IgD-negative memory B cell (primary cell): ENCODE measurements at regions not wholly inside any gene's neighbourhood (a gene's known extent, or its start where the extent isn't known, plus 50 kb on each side); places are given as distances from the start of the nearest gene placed in this dataset.

Experiments
- H3K27ac Mint-ChIP-seq, 3 donors: one replicate each; pipeline ENCODE4 v1.8.0; 2020 to 2022; ENCODE audit warnings: mild to moderate bottlenecking in 3 of 3, mixed read lengths in 3 of 3, moderate library complexity in 1 of 3
- H3K27me3 Mint-ChIP-seq: one replicate; pipeline ENCODE4 v1.8.0; 2021; ENCODE audit warnings: mixed read lengths
- H3K36me3 Mint-ChIP-seq: one replicate; pipeline ENCODE4 v1.8.0; 2020; ENCODE audit warnings: mild to moderate bottlenecking, mixed read lengths
- H3K4me1 Mint-ChIP-seq, 3 donors: one replicate each; pipeline ENCODE4 v1.8.0; 2020 to 2022; ENCODE audit warnings: mixed read lengths in 3 of 3, mild to moderate bottlenecking in 1 of 3
- H3K4me3 Mint-ChIP-seq, 4 donors: one replicate each; pipeline ENCODE4 v1.8.0; 2020 to 2022; ENCODE audit warnings: mild to moderate bottlenecking in 4 of 4, mixed read lengths in 4 of 4, moderate library complexity in 3 of 4
- H3K9me3 Mint-ChIP-seq, 3 donors: one replicate each; pipeline ENCODE4 v1.8.0; 2020 to 2021; ENCODE audit warnings: mixed read lengths in 3 of 3, mild to moderate bottlenecking in 1 of 3

DNA sequence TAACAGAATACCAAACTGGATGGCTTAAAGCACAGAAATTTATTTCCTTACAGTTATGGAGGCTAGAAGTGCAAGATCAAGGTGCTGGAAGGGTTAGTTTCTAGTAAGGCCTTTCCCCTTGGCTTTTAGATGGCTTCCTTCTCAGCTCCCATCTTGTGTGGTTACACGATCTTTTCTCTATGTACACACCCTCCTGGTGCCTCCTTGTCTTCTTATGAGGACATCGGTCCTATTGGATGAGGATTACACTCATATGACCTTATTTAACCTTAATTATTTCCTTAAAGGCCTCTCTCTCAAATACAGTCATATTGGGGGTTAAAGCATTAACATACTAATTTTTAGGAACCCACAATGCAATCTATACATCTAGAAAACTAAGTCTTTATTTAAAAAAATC, 787.9 kb upstream of the GALNTL6 start:
- H3K4me1 Mint-ChIP-seq, result no peaks in the 10 kb centered on the region
- H3K27ac Mint-ChIP-seq, result no peak overlapping the region
- no peaks in the 10 kb centered on the region for H3K27me3 Mint-ChIP-seq
- no peaks in the 10 kb centered on the region for H3K36me3 Mint-ChIP-seq
- H3K4me3 Mint-ChIP-seq, result no peak overlapping the region
- peaks cover 0 to 4% (median 0%) of the 10 kb centered on the region in 3 donors for H3K9me3 Mint-ChIP-seq

- Mint-ChIP-seq H3K36me3 (no peaks in the 10 kb centered on the region), H3K27ac (no peak overlapping the region), H3K4me3 (no peak overlapping the region), H3K9me3 (peaks cover 0 to 4% (median 0%) of the 10 kb centered on the region in 3 donors), H3K27me3 (no peaks in the 10 kb centered on the region), H3K4me1 (no peaks in the 10 kb centered on the region)
These were observed 788.4 kb upstream of the GALNTL6 start for GRCh38 chr4:171024720-171025303.

GRCh38 chr4:171022824-171023230, 790.4 kb upstream of the GALNTL6 start:
- H3K36me3 Mint-ChIP-seq, result no peaks in the 10 kb centered on the region
- H3K27ac Mint-ChIP-seq, result no peak overlapping the region
- no peaks in the 10 kb centered on the region for H3K4me1 Mint-ChIP-seq
- H3K9me3 Mint-ChIP-seq, result no peaks in the 10 kb centered on the region
- no peaks in the 10 kb centered on the region for H3K27me3 Mint-ChIP-seq
- no peak overlapping the region for H3K4me3 Mint-ChIP-seq

DNA sequence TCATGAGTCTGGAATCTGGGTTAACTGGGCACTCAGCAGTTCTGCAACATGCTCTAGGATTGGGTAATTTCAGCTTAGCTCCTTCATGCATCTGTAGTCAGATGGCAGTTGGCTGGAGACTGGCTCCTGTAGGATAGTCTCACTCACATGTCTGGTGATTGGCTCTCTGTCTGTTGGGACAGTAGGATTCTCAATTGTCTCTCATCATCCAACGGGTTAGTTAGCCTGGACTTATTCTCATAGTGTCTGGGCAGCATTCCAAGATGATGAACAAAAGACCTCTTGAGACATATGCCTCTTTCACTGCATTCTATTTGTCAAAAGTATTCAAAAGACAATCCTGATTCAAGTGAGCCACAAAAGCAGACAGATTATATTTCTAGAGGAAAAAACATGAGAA, 795.6 kb upstream of the GALNTL6 start:
- Mint-ChIP-seq H3K9me3 (no peaks in the 10 kb centered on the region), H3K27me3 (no peaks in the 10 kb centered on the region), H3K4me1 (no peaks in the 10 kb centered on the region)

DNA sequence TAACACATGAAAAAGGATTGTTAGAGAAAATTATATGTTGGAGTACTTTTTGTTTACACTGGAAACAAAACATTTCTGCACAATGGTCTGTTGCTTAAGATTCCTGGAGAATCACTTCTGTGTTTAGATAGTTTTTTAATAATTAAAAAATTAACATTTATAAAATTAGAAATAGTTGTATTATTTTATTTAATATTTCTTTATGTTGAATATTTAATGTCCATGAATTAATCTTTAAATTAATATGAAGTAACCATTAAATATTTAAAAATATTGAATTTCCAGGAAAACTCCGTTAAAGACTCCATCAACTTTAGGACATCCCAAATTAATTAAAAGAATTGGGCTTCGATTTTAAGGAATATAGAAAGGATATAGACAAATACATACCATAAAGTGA, 797.1 kb upstream of the GALNTL6 start:
- Mint-ChIP-seq H3K27me3 (no peaks in the 10 kb centered on the region), H3K27ac (no peak overlapping the region), H3K4me3 (no peak overlapping the region), H3K4me1 (no peaks in the 10 kb centered on the region), H3K9me3 (no peaks in the 10 kb centered on the region), H3K36me3 (no peaks in the 10 kb centered on the region)

More for the DNA sequence above, 795.6 kb upstream of the GALNTL6 start:
- Mint-ChIP-seq H3K27ac (no peak overlapping the region), H3K4me3 (no peak overlapping the region), H3K36me3 (no peaks in the 10 kb centered on the region)

- Mint-ChIP-seq H3K27me3 (no peaks in the 10 kb centered on the region), H3K27ac (no peak overlapping the region), H3K4me3 (no peak overlapping the region), H3K36me3 (no peaks in the 10 kb centered on the region), H3K4me1 (no peaks in the 10 kb centered on the region), H3K9me3 (no peaks in the 10 kb centered on the region)
These were observed 797.8 kb upstream of the GALNTL6 start for GRCh38 chr4:171015441-171015840.

GRCh38 chr4:171007618-171008390, 805.4 kb upstream of the GALNTL6 start:
- H3K27me3 Mint-ChIP-seq, result no peaks in the 10 kb centered on the region
- no peak overlapping the region for H3K27ac Mint-ChIP-seq
- H3K9me3 Mint-ChIP-seq, result peaks cover 0 to 4% (median 0%) of the 10 kb centered on the region in 3 donors
- H3K4me1 Mint-ChIP-seq, result no peaks in the 10 kb centered on the region
- H3K4me3 Mint-ChIP-seq, result no peak overlapping the region
- no peaks in the 10 kb centered on the region for H3K36me3 Mint-ChIP-seq

DNA sequence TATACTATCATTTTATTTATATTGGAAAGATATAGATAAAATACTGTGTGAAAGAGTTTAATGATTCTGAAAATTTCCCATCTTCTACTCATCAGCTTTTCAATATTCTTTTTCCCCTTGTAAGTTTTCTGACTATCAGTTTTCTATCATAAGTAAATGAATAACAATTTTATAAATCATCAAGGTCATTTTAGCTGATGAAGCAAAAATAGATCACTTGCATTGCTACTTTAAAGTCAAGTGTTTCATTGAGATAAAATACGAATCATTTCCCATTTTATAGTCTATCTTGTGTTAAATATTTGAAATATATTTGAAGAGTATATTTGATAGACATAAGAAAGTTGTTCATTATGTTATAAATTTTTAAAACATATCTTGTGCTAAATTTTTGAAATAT, 811.0 kb upstream of the GALNTL6 start:
- Mint-ChIP-seq H3K36me3 (no peaks in the 10 kb centered on the region), H3K27ac (no peak overlapping the region), H3K4me1 (no peaks in the 10 kb centered on the region), H3K9me3 (peaks cover 0 to 3% (median 2%) of the 10 kb centered on the region in 3 donors), H3K27me3 (no peaks in the 10 kb centered on the region), H3K4me3 (no peak overlapping the region)

DNA sequence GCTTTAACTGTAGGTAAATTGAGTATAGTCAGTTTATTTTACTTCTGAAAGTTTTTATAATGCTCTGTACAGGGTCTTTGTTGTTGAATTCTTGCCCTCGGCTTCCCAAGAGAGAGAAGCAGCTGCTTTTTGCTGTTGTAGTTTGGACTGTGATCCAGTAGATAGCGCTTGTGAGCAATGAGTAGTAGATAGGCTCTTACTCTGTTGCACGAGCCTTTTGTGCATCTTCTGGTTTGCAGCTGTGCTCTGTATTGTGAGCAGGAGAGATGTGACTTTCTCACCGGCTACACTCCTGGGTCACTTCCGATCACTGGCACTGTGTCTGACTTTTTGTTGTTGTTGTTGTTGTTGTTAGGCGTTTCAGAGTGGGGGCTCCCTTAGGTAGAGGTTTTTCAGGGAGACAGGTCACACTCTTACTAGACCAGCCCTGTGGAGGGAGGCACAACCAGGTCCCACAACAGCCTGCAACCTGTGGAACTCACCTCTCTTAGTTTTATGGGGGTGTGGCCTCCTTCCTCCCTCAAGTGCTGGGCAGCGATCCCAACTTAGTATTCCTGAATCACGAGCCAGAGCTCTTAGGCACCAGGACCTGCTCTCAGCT, 822.1 kb upstream of the GALNTL6 start:
- H3K36me3 Mint-ChIP-seq, result no peaks in the 10 kb centered on the region
- no peaks in the 10 kb centered on the region for H3K27me3 Mint-ChIP-seq
- H3K4me3 Mint-ChIP-seq, result no peak overlapping the region
- no peaks in the 10 kb centered on the region for H3K9me3 Mint-ChIP-seq
- H3K4me1 Mint-ChIP-seq, result no peaks in the 10 kb centered on the region
- no peak overlapping the region for H3K27ac Mint-ChIP-seq

GRCh38 chr4:170988446-170988845, 824.8 kb upstream of the GALNTL6 start:
- Mint-ChIP-seq H3K4me1 (no peaks in the 10 kb centered on the region), H3K27me3 (no peaks in the 10 kb centered on the region), H3K9me3 (no peaks in the 10 kb centered on the region), H3K4me3 (no peak overlapping the region), H3K36me3 (no peaks in the 10 kb centered on the region), H3K27ac (no peak overlapping the region)

DNA sequence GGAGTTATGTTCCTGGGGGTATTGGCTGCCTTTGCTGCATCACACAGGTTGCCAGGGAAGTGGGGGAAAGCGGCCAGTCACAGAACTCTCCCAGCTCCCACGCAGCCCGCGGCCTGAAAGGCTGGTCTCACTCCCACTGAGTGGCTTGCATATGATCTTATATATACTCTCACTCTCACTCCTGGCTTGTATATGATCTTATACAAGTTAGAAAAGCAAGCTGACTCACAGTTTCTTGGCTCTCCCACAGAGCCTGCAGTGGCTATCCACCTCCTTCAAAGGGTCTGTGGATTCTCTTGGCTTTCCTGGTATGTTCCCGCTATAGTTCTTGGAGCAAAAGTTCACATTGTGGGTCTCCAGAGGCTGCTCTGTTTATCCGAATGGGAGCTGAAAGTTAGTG, 833.5 kb upstream of the GALNTL6 start:
- Mint-ChIP-seq H3K4me3 (no peak overlapping the region), H3K36me3 (no peaks in the 10 kb centered on the region), H3K27ac (no peak overlapping the region), H3K9me3 (peaks cover 0 to 9% (median 5%) of the 10 kb centered on the region in 3 donors), H3K27me3 (no peaks in the 10 kb centered on the region), H3K4me1 (no peaks in the 10 kb centered on the region)

GRCh38 chr4:170978990-170979389, 834.2 kb upstream of the GALNTL6 start:
- Mint-ChIP-seq H3K27me3 (no peaks in the 10 kb centered on the region), H3K36me3 (no peaks in the 10 kb centered on the region), H3K27ac (no peak overlapping the region), H3K9me3 (peaks cover 0 to 9% (median 5%) of the 10 kb centered on the region in 3 donors), H3K4me3 (no peak overlapping the region), H3K4me1 (no peaks in the 10 kb centered on the region)

DNA sequence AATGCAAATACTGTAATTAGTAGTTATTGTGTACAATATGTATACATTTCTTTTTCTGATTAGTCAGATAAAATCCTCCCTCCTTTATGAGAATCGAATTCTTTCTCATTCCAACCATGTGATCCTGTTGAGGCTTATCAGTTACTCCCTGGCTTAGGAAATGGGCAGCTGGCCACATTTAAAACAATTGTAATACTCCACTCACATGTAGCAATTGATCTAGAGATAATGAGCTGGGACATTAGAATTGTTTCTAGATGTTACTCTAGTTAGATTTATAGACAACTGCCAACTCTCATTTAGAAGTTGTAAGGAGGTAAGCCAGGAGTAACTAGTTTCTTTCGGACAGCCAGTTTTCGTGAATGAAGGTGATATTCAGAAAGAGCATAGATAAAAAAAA, 859.3 kb upstream of the AADAT start:
- H3K36me3 Mint-ChIP-seq, result no peaks in the 10 kb centered on the region
- peaks cover 0 to 3% (median 0%) of the 10 kb centered on the region in 3 donors for H3K9me3 Mint-ChIP-seq
- no peak overlapping the region for H3K4me3 Mint-ChIP-seq
- H3K27me3 Mint-ChIP-seq, result no peaks in the 10 kb centered on the region
- no peak overlapping the region for H3K27ac Mint-ChIP-seq
- H3K4me1 Mint-ChIP-seq, result no peaks in the 10 kb centered on the region

DNA sequence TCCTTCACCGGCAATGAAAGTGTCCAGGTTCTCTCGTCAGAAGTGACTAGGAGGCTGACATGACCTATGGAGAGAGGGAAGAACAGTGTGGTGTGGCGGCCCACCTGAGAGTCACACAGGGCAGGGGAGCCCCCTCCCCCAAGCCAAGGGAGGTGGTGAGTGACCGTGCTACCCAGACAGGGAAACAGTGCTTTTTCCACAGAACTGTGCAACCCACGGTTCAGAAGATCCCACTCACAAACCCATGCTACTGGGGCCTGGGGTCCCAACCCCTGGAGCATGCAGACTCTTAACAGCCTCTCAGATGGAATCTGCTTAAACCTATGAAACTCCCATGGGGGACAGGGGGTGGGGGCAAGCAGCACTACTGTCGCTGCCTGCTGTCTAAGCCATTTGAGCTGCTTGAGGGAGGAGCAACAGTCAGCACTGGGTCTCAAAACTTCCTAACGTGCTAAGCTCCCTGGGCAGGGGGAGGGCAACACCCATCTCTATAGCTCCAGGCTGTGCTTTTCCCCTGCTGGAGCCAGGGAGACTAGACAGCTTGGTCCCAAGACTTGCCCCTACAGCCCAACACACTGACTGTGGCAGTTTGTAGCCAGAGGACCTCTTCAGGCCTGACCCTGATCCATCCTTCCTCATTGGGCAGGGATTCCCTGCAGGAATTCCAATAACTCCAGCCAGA, 850.4 kb upstream of the AADAT start:
- H3K4me3 Mint-ChIP-seq, result no peak overlapping the region
- peaks cover 5 to 8% (median 6%) of the 10 kb centered on the region in 3 donors for H3K9me3 Mint-ChIP-seq

DNA sequence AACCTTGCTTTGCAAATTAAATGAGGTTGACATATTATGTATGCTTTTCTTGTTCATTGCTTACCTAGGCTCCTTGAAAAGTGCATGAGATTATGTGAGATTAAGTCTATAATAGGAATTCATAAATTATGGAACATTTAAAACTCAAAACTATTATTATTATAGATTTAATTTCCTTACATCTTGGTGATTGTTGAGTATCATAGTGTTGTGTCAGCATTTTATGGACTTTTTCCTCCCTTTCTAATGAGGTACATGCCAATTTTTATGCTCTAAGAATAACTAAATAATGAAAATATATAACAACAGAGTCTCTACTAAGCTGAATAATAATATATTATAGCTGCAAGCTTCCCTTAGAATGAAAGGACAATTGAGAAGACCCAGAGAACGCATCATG, 848.8 kb upstream of the AADAT start:
- H3K4me3 Mint-ChIP-seq, result no peak overlapping the region
- no peaks in the 10 kb centered on the region for H3K4me1 Mint-ChIP-seq
- no peaks in the 10 kb centered on the region for H3K36me3 Mint-ChIP-seq
- H3K27ac Mint-ChIP-seq, result peak overlapping the region in 1 of 3 donors; percentile 4
- peaks cover 5 to 8% (median 5%) of the 10 kb centered on the region in 3 donors for H3K9me3 Mint-ChIP-seq
- H3K27me3 Mint-ChIP-seq, result no peaks in the 10 kb centered on the region

More for the DNA sequence above, 850.4 kb upstream of the AADAT start:
- no peak overlapping the region for H3K27ac Mint-ChIP-seq
- H3K27me3 Mint-ChIP-seq, result no peaks in the 10 kb centered on the region
- no peaks in the 10 kb centered on the region for H3K36me3 Mint-ChIP-seq
- no peaks in the 10 kb centered on the region for H3K4me1 Mint-ChIP-seq
